ENCODE measurements at regions not wholly inside any gene's neighbourhood (a gene's known extent, or its start where the extent isn't known, plus 50 kb on each side); places are given as distances from the start of the nearest gene placed in this dataset.
"Not testable (repeated sequence)": the region's sequence is repeated elsewhere in the genome, so short reads cannot be mapped to it uniquely, and the experiment has no call there.

GRCh38 chr13:54132720-54133119 is 1104.1 kb downstream of the OLFM4 start:
- H3K14ac ChIP-seq (ENCODE audit: insufficient read length); H4K91ac ChIP-seq (replicated peaks; ENCODE audit: insufficient read length, low read length); DNase-seq (ENCODE audit: low read depth in 1 of 2, low spot score in 2 of 2); H3K4me1 ChIP-seq (replicated peaks in 1 of 4; ENCODE audit: control insufficient read depth in 3 of 4, insufficient read depth in 4 of 4, low read length in 3 of 4); H3K27me3 ChIP-seq (replicated peaks in 1 of 4; ENCODE audit: control insufficient read depth in 3 of 4, extremely low read depth in 1 of 4, insufficient read depth in 3 of 4, low read length in 3 of 4); POLR2A ChIA-PET (ENCODE audit: partially characterized antibody); H2AK5ac ChIP-seq (ENCODE audit: low read depth, low read length); H3K79me2 ChIP-seq (ENCODE audit: control insufficient read depth in 1 of 2, insufficient read depth in 2 of 2, low read length in 2 of 2); H3K4ac ChIP-seq (replicated peaks; ENCODE audit: insufficient read length, low read depth, low read length); H3K23ac ChIP-seq (ENCODE audit: insufficient read length); H2BK120ac ChIP-seq (replicated peaks; ENCODE audit: low read depth, low read length); H3K79me1 ChIP-seq (ENCODE audit: low read depth, low read length); H3K23me2 ChIP-seq (ENCODE audit: low read depth, low read length); H4K20me1 ChIP-seq (replicated peaks in 1 of 2; ENCODE audit: control insufficient read depth in 1 of 2, insufficient read depth in 2 of 2, low read length in 2 of 2); H3K9me3 ChIP-seq (ENCODE audit: insufficient read depth in 2 of 2, low read depth in 1 of 2, low read length in 1 of 2); H2BK20ac ChIP-seq (ENCODE audit: low read length); H3K9ac ChIP-seq (replicated peaks in 1 of 4; ENCODE audit: extremely low read depth in 1 of 4, low read depth in 3 of 4, low read length in 3 of 4); H3K27ac ChIP-seq (ENCODE audit: low read depth, low read length); H2BK12ac ChIP-seq (ENCODE audit: low read depth, low read length); H4K8ac ChIP-seq (ENCODE audit: extremely low read depth, insufficient read depth, low read length); H3K36me3 ChIP-seq (ENCODE audit: control insufficient read depth in 2 of 4, insufficient read depth in 4 of 4, low read length in 3 of 4); H2AFZ ChIP-seq (ENCODE audit: low read length); H2BK15ac ChIP-seq (ENCODE audit: low read length); FAIRE-seq; H3K56ac ChIP-seq (replicated peaks; ENCODE audit: insufficient read length, low read depth, low read length): not testable (repeated sequence)
- H2BK5ac ChIP-seq (ENCODE audit: low read depth, low read length): peak overlapping the region; percentile 63; the same call in 1 of the 2 replicates
- peak overlapping the region in 2 of 4 experiments; percentile 6 to 34; a peak in 3 of 8 replicates for H3K4me3 ChIP-seq (ENCODE audit: extremely low read depth in 1 of 4, insufficient read depth in 2 of 4, low read depth in 3 of 4, low read length in 4 of 4)
- peak overlapping the region in 1 of 2 experiments; percentile 74; a peak in 3 of 4 replicates for H3K4me2 ChIP-seq (ENCODE audit: insufficient read depth in 1 of 2, low read depth in 2 of 2, low read length in 2 of 2)
- CTCF ChIA-PET (ENCODE audit: partially characterized antibody): interaction anchor here (1.4 kb wide), 1 partner anchor 350 kb away, joined by 4 read pairs; no protein-coding TSS in a partner anchor
- H4K5ac ChIP-seq (ENCODE audit: insufficient read length, low read depth, low read length): peak overlapping the region; percentile 43
- peak overlapping the region; percentile 9; the same call in 1 of the 2 replicates for H3K18ac ChIP-seq (ENCODE audit: extremely low read depth, low read length)
- 72% methylated on average over 7 of the region's 9 CpGs; no CpG with 5 or more reads in 1 of the 2 experiments for WGBS, 2 experiments (ENCODE audit: extremely low coverage in 1 of 2, insufficient coverage in 1 of 2, insufficient read length in 1 of 2, insufficient replicate concordance in 2 of 2, low coverage in 1 of 2, low lambda C conversion rate in 2 of 2, missing lambda C conversion rate in 1 of 2)

All from H1 (cell line).